CD4-positive, CD25-positive, alpha-beta regulatory T cell (primary cell): ENCODE measurements at regions not wholly inside any gene's neighbourhood (a gene's known extent, or its start where the extent isn't known, plus 50 kb on each side); places are given as distances from the start of the nearest gene placed in this dataset.
"Not testable (repeated sequence)": the region's sequence is repeated elsewhere in the genome, so short reads cannot be mapped to it uniquely, and the experiment has no call there.

ENCODE experiments used
- ATAC-seq, 2 donors: fragments of 150-1000 bp; cut with Tn5 transposase; one replicate each; pipeline ENCODE4 v1.10.0; 2021; ENCODE audit warnings: low read depth in 2 of 2, moderate number of reproducible peaks in 2 of 2, moderate library complexity in 1 of 2
- DNase-seq, 3 donors: peaks; one replicate each; pipeline versions ENCODE4 v3.0.0 to v3.0.0-alpha.2; 2012 to 2022; ENCODE audit warnings: mixed read lengths in 1 of 3
- H3K27ac ChIP-seq: one replicate; pipeline ENCODE4 v1.7.0; 2013; ENCODE audit warnings: mild to moderate bottlenecking, low read length; ENCODE audit not compliant: insufficient read depth, poor library complexity, severe bottlenecking
- H3K27me3 ChIP-seq: one replicate; pipeline ENCODE4 v1.7.0; 2013; ENCODE audit warnings: low read length; ENCODE audit not compliant: control insufficient read depth, insufficient read depth
- H3K36me3 ChIP-seq: one replicate; pipeline ENCODE4 v1.7.0; 2013; ENCODE audit warnings: mild to moderate bottlenecking, low read length, moderate library complexity; ENCODE audit not compliant: control insufficient read depth, insufficient read depth
- H3K4me1 ChIP-seq: 2 replicates; pipeline ENCODE4 v1.7.0; 2013; ENCODE audit warnings: mild to moderate bottlenecking, low read length; ENCODE audit not compliant: insufficient read depth, control insufficient read depth, poor library complexity, severe bottlenecking
- H3K4me3 ChIP-seq: one replicate; pipeline ENCODE4 v1.7.0; 2013; ENCODE audit warnings: low read depth, mild to moderate bottlenecking, low read length, moderate library complexity
- H3K9me3 ChIP-seq, 2 experiments: 1 replicate in 1 of 2; 2 replicates in 1 of 2; pipeline ENCODE4 v1.7.0; 2013; ENCODE audit warnings: low read length in 2 of 2, mild to moderate bottlenecking in 1 of 2, moderate library complexity in 1 of 2; ENCODE audit not compliant: control insufficient read depth in 2 of 2
- H3K27ac Mint-ChIP-seq, 3 donors: one replicate each; pipeline ENCODE4 v1.8.0; 2020 to 2022; ENCODE audit warnings: mild to moderate bottlenecking in 3 of 3, mixed read lengths in 3 of 3, moderate library complexity in 2 of 3
- H3K27me3 Mint-ChIP-seq: one replicate; pipeline ENCODE4 v1.8.0; 2022; ENCODE audit warnings: mild to moderate bottlenecking, mixed read lengths
- H3K36me3 Mint-ChIP-seq: one replicate; pipeline ENCODE4 v1.8.0; 2020; ENCODE audit warnings: mixed read lengths
- H3K4me1 Mint-ChIP-seq, 4 donors: one replicate each; pipeline ENCODE4 v1.8.0; 2020 to 2022; ENCODE audit warnings: mixed read lengths in 4 of 4, mild to moderate bottlenecking in 1 of 4
- H3K4me3 Mint-ChIP-seq, 4 donors: one replicate each; pipeline ENCODE4 v1.8.0; 2020 to 2022; ENCODE audit warnings: mild to moderate bottlenecking in 4 of 4, mixed read lengths in 4 of 4, moderate library complexity in 3 of 4
- H3K9me3 Mint-ChIP-seq, 7 donors: one replicate each; pipeline ENCODE4 v1.8.0; 2020 to 2022; ENCODE audit warnings: mixed read lengths in 7 of 7, mild to moderate bottlenecking in 3 of 7, moderate library complexity in 2 of 7

DNA sequence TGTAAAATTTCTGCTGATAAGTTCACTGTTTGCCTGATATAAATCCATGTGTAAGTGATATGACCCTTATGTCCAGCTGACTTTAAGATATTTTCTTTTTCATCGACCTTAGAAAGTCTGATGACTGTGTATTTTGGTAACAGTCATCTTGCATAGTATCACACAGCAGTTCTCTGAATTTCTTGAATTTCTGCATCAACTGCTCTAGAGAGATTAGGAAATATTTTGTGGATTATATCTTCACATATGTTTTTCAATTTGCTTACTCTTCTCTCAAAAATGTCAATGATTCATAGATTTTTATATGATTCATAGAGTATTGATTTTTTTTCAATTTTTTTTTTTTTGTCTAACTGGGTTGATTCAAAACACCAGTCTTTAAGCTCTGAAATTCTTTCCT lies 945.3 kb downstream of the TRIB2 start:
- Histone ChIP-seq H3K36me3 (no peaks in the 10 kb centered on the region), H3K4me3 (no peak overlapping the region), H3K4me1 (no peaks in the 10 kb centered on the region), H3K27me3 (no peaks in the 10 kb centered on the region), H3K9me3 (no peaks in the 10 kb centered on the region), H3K27ac (no peak overlapping the region)
- peaks cover 0 to 22% (median 5%) of the 10 kb centered on the region in 7 donors for H3K9me3 Mint-ChIP-seq
- no peaks in the 10 kb centered on the region for H3K36me3 Mint-ChIP-seq
- DNase-seq = no peak
- H3K4me1 Mint-ChIP-seq = no peaks in the 10 kb centered on the region
- H3K27ac Mint-ChIP-seq = no peak overlapping the region
- H3K4me3 Mint-ChIP-seq = no peak overlapping the region
- H3K27me3 Mint-ChIP-seq = no peaks in the 10 kb centered on the region
- ATAC-seq = no peak

DNA sequence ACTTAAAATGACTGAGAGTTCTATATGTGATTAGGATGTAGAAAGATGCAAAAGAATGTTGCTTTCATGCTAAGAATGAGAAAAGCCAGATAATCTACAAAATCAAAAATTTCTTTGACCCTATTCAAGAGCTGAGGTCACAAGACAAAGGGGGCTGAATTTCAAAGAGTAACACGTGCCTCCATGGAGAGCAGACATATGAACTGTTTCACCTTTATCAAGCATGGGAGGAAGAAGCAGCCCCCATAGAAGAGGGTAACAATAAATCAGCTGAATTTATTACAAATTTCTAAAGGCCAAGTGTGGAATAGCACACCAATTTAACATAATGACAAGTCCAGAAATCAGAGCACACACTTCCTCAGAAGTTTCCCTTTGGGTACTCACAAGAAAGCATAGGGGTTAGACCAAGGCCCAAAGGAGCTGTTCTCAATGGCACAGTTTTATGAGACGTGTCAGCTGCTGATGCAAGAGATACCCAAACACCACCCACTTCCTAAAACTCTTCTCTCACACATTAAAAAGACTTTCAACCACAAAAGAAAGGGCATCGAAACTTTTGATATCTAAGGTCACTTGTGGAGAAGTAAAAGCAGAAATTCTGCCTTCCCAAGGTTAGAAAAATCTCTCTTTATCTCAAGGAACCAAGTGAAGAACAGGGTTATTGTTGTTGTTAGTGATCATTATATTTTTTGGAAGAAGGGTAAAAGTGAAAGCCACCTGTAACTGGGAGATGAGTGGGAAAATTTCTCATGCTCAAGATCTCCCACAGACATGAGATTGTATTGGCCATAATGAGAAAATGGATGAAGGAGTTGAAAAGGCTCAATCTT lies 950.1 kb downstream of the TRIB2 start:
- no peaks in the 10 kb centered on the region for H3K36me3 Mint-ChIP-seq
- no peak overlapping the region for H3K4me3 Mint-ChIP-seq
- Histone ChIP-seq H3K4me3 (no peak overlapping the region), H3K27ac (no peak overlapping the region), H3K4me1 (no peaks in the 10 kb centered on the region), H3K9me3 (no peaks in the 10 kb centered on the region), H3K36me3 (no peaks in the 10 kb centered on the region), H3K27me3 (no peaks in the 10 kb centered on the region)
- H3K4me1 Mint-ChIP-seq = no peaks in the 10 kb centered on the region
- DNase-seq = no peak
- no peaks in the 10 kb centered on the region for H3K27me3 Mint-ChIP-seq
- no peak overlapping the region for H3K27ac Mint-ChIP-seq
- peaks cover 0 to 25% (median 5%) of the 10 kb centered on the region in 7 donors for H3K9me3 Mint-ChIP-seq
- no peak for ATAC-seq

DNA sequence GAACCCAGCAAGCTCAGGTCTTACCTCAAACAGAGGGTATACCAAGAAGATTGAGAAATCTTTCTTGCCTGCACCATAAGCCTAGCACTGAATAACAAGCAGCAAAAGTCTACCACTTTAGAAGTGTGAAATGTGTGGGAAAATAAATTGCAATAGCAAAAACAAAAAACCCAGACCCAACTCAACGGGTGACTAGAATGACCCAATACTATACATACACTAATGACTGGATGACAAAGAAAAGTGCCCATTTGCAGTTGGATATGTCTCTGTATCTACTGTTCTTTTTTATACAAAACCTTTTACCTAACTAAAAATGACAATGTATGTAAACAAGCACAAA lies 950.6 kb downstream of the TRIB2 start:
- H3K36me3 ChIP-seq = no peaks in the 10 kb centered on the region
- H3K4me1 ChIP-seq = no peaks in the 10 kb centered on the region
- Mint-ChIP-seq H3K27ac (no peak overlapping the region), H3K27me3 (no peaks in the 10 kb centered on the region), H3K9me3 (peaks cover 0 to 25% (median 5%) of the 10 kb centered on the region in 7 donors), H3K36me3 (no peaks in the 10 kb centered on the region), H3K4me1 (no peaks in the 10 kb centered on the region), H3K4me3 (no peak overlapping the region)
- H3K27ac ChIP-seq = no peak overlapping the region
- H3K27me3 ChIP-seq = no peaks in the 10 kb centered on the region
- ATAC-seq (no peak), DNase-seq (no peak)
- no peak overlapping the region for H3K4me3 ChIP-seq
- H3K9me3 ChIP-seq = no peaks in the 10 kb centered on the region

DNA sequence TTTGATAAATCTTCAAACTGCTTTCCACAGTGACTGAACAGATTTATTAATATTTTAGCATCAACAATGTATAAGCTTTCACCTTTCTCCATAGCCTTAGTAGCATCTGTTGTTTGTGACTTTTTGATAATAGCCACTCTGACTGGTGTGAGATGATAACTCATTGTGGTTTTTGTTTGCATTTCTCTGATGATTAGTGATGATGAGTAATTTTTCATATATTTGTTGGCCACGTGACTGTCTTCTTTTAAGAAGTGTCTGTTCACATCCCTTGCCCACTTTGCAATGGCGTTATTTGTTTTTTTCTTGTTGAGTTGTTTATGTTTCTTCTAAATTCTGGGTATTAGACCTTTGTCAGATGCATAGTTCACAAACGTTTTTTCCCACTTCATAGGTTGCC lies 952.9 kb downstream of the TRIB2 start:
- DNase-seq (no peak), ATAC-seq (no peak)
- H3K27ac ChIP-seq = no peak overlapping the region
- H3K9me3 ChIP-seq = no peaks in the 10 kb centered on the region
- no peak overlapping the region for H3K4me3 ChIP-seq
- H3K27me3 Mint-ChIP-seq = no peaks in the 10 kb centered on the region
- no peak overlapping the region for H3K27ac Mint-ChIP-seq
- H3K36me3 ChIP-seq = no peaks in the 10 kb centered on the region
- H3K4me3 Mint-ChIP-seq = no peak overlapping the region
- H3K9me3 Mint-ChIP-seq = peaks cover 0 to 21% (median 5%) of the 10 kb centered on the region in 7 donors
- H3K36me3 Mint-ChIP-seq = no peaks in the 10 kb centered on the region
- H3K4me1 Mint-ChIP-seq = no peaks in the 10 kb centered on the region
- H3K4me1 ChIP-seq = no peaks in the 10 kb centered on the region
- H3K27me3 ChIP-seq = no peaks in the 10 kb centered on the region

DNA sequence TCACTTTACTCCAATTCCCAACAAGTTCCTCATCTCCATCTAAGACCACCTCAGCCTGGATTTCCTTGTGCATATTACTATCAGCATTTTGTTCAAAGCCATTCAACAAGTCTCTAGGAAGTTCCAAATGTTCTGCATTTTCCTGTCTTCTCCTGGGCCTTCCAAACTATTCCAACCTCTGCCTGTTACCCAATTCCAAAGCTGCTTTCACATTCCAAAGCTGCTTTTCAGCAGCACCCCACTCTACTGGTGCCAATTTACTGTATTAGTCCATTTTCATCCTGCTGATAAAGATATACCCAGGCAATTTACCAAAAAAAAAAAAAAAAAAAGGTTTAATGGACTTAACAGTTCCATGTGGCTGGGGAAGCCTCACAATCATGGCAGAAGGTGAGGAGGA lies 957.1 kb downstream of the TRIB2 start:
- not testable (repeated sequence) for H3K9me3 ChIP-seq, H3K4me1 Mint-ChIP-seq, H3K36me3 ChIP-seq, H3K4me3 ChIP-seq, H3K4me1 ChIP-seq, H3K27ac Mint-ChIP-seq, H3K27me3 Mint-ChIP-seq, H3K36me3 Mint-ChIP-seq, DNase-seq, H3K27me3 ChIP-seq, H3K27ac ChIP-seq, ATAC-seq, H3K4me3 Mint-ChIP-seq
- peaks cover 0 to 13% (median 5%) of the 10 kb centered on the region in 7 donors for H3K9me3 Mint-ChIP-seq

DNA sequence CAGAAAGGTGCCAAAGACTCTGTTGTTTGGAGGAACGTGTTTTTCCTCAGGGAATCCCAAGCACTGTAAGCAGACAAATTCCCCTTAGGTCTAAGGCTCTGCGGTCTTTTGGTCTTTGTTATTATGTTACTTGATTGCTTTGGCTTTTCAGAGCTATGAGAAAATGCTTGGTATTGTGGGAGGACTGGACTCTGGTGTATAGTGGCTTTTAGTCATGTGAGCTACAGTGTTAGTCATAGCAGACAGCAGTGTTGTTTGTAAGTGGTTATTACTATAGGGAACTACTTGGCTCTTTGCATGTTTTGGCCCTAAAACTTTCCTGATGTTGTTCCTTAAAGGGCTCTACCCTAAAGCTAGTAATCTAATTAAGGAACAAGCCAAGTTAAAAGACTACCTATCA lies 956.2 kb upstream of the LRATD1 start:
- Mint-ChIP-seq H3K27me3 (no peaks in the 10 kb centered on the region), H3K4me3 (no peak overlapping the region), H3K27ac (no peak overlapping the region), H3K4me1 (no peaks in the 10 kb centered on the region), H3K36me3 (no peaks in the 10 kb centered on the region), H3K9me3 (peaks cover 0 to 9% (median 3%) of the 10 kb centered on the region in 7 donors)
- no peaks in the 10 kb centered on the region for H3K27me3 ChIP-seq
- H3K9me3 ChIP-seq = no peaks in the 10 kb centered on the region
- ATAC-seq (no peak), DNase-seq (no peak)
- H3K27ac ChIP-seq = no peak overlapping the region
- H3K4me1 ChIP-seq = no peaks in the 10 kb centered on the region
- H3K4me3 ChIP-seq = no peak overlapping the region
- no peaks in the 10 kb centered on the region for H3K36me3 ChIP-seq

DNA sequence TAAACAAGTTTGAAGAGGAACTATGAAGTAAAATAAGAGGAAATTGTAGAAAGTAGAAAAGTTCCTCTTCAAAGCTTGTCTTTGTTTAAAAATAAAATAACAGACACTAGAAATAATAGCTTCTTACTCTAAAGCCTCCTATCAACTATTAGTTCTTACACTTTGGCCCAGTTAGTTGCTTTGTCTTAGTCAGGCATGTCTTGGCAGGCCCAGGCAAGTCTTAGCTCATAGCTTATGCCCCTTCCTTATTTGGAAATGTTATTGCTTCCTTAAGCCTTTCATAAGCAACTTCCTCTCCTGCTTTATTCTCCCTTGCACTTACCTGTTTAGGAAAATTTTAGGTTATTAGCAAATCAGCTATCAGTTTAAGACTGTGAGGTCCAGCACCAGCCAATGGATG lies 950.6 kb upstream of the LRATD1 start:
- no peaks in the 10 kb centered on the region for H3K9me3 ChIP-seq

DNA sequence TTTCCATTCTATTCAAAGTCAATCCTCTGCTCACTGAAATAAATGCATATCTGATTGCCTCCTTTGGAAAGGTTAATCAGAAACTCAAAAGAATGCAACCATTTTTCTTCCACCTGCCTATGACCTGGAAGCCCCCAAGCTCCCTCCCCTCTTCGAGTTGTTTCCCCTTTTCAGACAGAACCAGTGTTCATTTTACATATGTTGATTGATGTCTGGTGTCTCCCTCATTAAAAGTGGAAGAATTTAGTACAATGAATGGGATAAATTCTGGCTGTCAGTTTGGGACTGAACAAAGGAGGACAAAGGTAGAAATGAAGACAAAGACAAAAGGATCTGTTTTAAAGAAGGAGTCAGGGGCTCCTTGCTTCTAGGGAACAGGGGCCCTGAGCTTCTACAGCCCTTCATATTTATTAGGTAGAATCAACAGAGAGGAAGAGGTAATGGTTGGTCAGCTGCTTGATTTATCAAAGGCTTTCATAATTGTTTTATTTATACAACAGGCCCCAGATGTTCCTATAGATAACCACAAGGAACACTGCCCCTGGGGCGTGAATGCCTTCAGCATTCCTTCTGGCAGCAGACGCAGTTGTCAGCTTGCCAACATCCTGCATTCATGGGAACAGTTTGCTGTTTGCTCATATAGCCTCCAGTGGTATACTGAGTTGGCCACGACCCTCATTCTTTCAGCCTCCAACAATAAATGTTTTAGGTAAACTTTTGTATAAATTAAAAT lies 949.8 kb upstream of the LRATD1 start:
- Histone ChIP-seq H3K27me3 (no peaks in the 10 kb centered on the region), H3K27ac (no peak overlapping the region), H3K4me1 (no peaks in the 10 kb centered on the region), H3K4me3 (no peak overlapping the region), H3K9me3 (no peaks in the 10 kb centered on the region), H3K36me3 (no peaks in the 10 kb centered on the region)
- Mint-ChIP-seq H3K36me3 (no peaks in the 10 kb centered on the region), H3K9me3 (peaks cover 0 to 8% (median 7%) of the 10 kb centered on the region in 7 donors), H3K27me3 (no peaks in the 10 kb centered on the region), H3K4me3 (no peak overlapping the region), H3K4me1 (no peaks in the 10 kb centered on the region), H3K27ac (no peak overlapping the region)
- no peak for ATAC-seq
- no peak for DNase-seq

More for the DNA sequence above, 950.6 kb upstream of the LRATD1 start:
- H3K27ac Mint-ChIP-seq = no peak overlapping the region
- no peak overlapping the region for H3K4me3 Mint-ChIP-seq
- Histone ChIP-seq H3K36me3 (no peaks in the 10 kb centered on the region), H3K27me3 (no peaks in the 10 kb centered on the region), H3K4me3 (no peak overlapping the region), H3K27ac (no peak overlapping the region), H3K4me1 (no peaks in the 10 kb centered on the region)
- H3K36me3 Mint-ChIP-seq = no peaks in the 10 kb centered on the region
- DNase-seq (no peak), ATAC-seq (no peak)
- peaks cover 0 to 8% (median 6%) of the 10 kb centered on the region in 7 donors for H3K9me3 Mint-ChIP-seq
- H3K4me1 Mint-ChIP-seq = no peaks in the 10 kb centered on the region
- no peaks in the 10 kb centered on the region for H3K27me3 Mint-ChIP-seq
